PC-3 (cell line): ENCODE measurements at regions not wholly inside any gene's neighbourhood (a gene's known extent, or its start where the extent isn't known, plus 50 kb on each side); places are given as distances from the start of the nearest gene placed in this dataset.

Experiments used
- ATAC-seq: fragments of 200-7000 bp; cut with Tn5 transposase; 2 replicates; pipeline ENCODE4 v1.9.1; 2020; ENCODE audit warnings: mild to moderate bottlenecking, moderate library complexity
- BruUV-seq: library from RNA; stranded (reverse); fragments of 400-500 nt; replicated peaks from 2 replicates; lab custom pipeline; 2021; lab: Mats Ljungman, UMichigan
- CTCF ChIA-PET: fragments of 300-600 bp; sonication (Branson Sonifier 250); formaldehyde crosslinking; loops from one replicate; lab custom pipeline; 2022; ENCODE audit warnings: antibody characterized with exemption; lab: Charles Lee
- POLR2A ChIA-PET: fragments of 300-600 bp; sonication (Branson Sonifier 250); formaldehyde crosslinking; loops from one replicate; lab custom pipeline; 2022; ENCODE audit warnings: antibody characterized with exemption; ENCODE audit not compliant: unreplicated experiment; lab: Charles Lee
- DNase-seq: peaks from one replicate; pipeline ENCODE4 v3.0.0-alpha.2; 2015
- H2AFZ ChIP-seq: fragments of 300-600 bp; sonication (generic); 2 replicates; pipeline ENCODE4 v1.6.0; 2016; ENCODE audit warnings: antibody characterized with exemption, low read length
- H3F3A ChIP-seq: fragments of 300-600 bp; sonication (generic); one replicate; pipeline ENCODE4 v1.6.0; 2017; ENCODE audit warnings: antibody characterized with exemption, low read length, control low read depth, mild to moderate bottlenecking; ENCODE audit not compliant: unreplicated experiment
- H3K27ac ChIP-seq: fragments of 300-600 bp; sonication (generic); 2 replicates; pipeline ENCODE4 v1.5.1; 2016; ENCODE audit warnings: mild to moderate bottlenecking, low read length
- H3K27me3 ChIP-seq: fragments of 300-600 bp; sonication (generic); 2 replicates; pipeline ENCODE4 v1.6.1; 2016; ENCODE audit warnings: low read length, mixed read lengths
- H3K36me3 ChIP-seq: fragments of 300-600 bp; sonication (generic); 2 replicates; pipeline ENCODE4 v1.6.1; 2016; ENCODE audit warnings: low read depth, mixed run types, low read length, mixed read lengths
- H3K4me1 ChIP-seq: fragments of 300-600 bp; sonication (generic); 2 replicates; pipeline ENCODE4 v1.5.1; 2016; ENCODE audit warnings: low read length; ENCODE audit not compliant: insufficient read depth
- H3K4me2 ChIP-seq: fragments of 300-600 bp; sonication (generic); 2 replicates; pipeline ENCODE4 v1.6.0; 2016; ENCODE audit warnings: low read length
- H3K4me3 ChIP-seq: fragments of 300-600 bp; sonication (generic); 2 replicates; pipeline ENCODE4 v1.5.1; 2016; ENCODE audit warnings: mild to moderate bottlenecking, low read length, mixed read lengths
- H3K79me2 ChIP-seq: fragments of 300-600 bp; sonication (generic); 2 replicates; pipeline ENCODE4 v1.6.1; 2017; ENCODE audit warnings: low read length, mixed read lengths
- H3K9ac ChIP-seq: fragments of 300-600 bp; sonication (generic); 2 replicates; pipeline ENCODE4 v1.6.0; 2016; ENCODE audit warnings: mild to moderate bottlenecking, low read length
- H3K9me2 ChIP-seq: fragments of 300-600 bp; sonication (generic); replicated peaks from 2 replicates; pipeline ENCODE4 v1.6.1; 2016; ENCODE audit warnings: mixed run types, low read length, mixed read lengths
- H3K9me3 ChIP-seq: fragments of 300-600 bp; sonication (generic); 2 replicates; pipeline ENCODE4 v1.6.1; 2016; ENCODE audit warnings: low read length, mixed read lengths
- H4K20me1 ChIP-seq: fragments of 300-600 bp; sonication (generic); 2 replicates; pipeline ENCODE4 v1.6.1; 2016; ENCODE audit warnings: low read length, mixed read lengths
- EZH2 ChIP-seq: fragments of 300-600 bp; sonication (generic); IDR thresholded peaks from one replicate; pipeline ENCODE4 v1.6.1; 2017; ENCODE audit warnings: antibody characterized with exemption, mild to moderate bottlenecking, low read length; ENCODE audit not compliant: unreplicated experiment
- EZH2phosphoT487 ChIP-seq: fragments of 300-600 bp; sonication (generic); IDR thresholded peaks from 2 replicates; pipeline ENCODE4 v1.6.1; 2018; ENCODE audit warnings: mild to moderate bottlenecking, antibody characterized with exemption, low read length, borderline replicate concordance
- intact Hi-C: fragments of 100-400 bp; cut with micrococcal nuclease; formaldehyde crosslinking; loops from 2 replicates; pipeline ENCODE4 v1.9.0; 2023
- TF ChIP-seq, protein P1 (sequence below): fragments of 300-600 bp; sonication (generic); conservative IDR thresholded peaks from 2 replicates; pipeline ENCODE4 v1.5.1; 2017; ENCODE audit warnings: antibody characterized with exemption, low read depth, mild to moderate bottlenecking, low read length

GRCh38 chr9:135269912-135270830, 182.7 kb downstream of the OLFM1 start:
- POLR2A ChIA-PET: no interaction called here
- Histone ChIP-seq H2AFZ (no peak overlapping the region), H3K9ac (no peak overlapping the region), H3K27ac (no peak overlapping the region), H3K4me1 (no peaks in the 10 kb centered on the region), H4K20me1 (no peaks in the 10 kb centered on the region), H3K9me2 (no peaks in the 10 kb centered on the region), H3K4me2 (no peak overlapping the region), H3K27me3 (peaks cover 40% of the 10 kb centered on the region), H3K9me3 (no peaks in the 10 kb centered on the region), H3F3A (no peaks in the 10 kb centered on the region), H3K36me3 (no peaks in the 10 kb centered on the region), H3K79me2 (no peaks in the 10 kb centered on the region), H3K4me3 (no peak overlapping the region)
- intact Hi-C loops: no loop called here
- CTCF ChIA-PET: no interaction called here
- no peak for ATAC-seq
- BruUV-seq: no TSS peak
- DNase-seq: no peak
- TF ChIP-seq EZH2phosphoT487: no peak
- TF ChIP-seq, protein P1, sequence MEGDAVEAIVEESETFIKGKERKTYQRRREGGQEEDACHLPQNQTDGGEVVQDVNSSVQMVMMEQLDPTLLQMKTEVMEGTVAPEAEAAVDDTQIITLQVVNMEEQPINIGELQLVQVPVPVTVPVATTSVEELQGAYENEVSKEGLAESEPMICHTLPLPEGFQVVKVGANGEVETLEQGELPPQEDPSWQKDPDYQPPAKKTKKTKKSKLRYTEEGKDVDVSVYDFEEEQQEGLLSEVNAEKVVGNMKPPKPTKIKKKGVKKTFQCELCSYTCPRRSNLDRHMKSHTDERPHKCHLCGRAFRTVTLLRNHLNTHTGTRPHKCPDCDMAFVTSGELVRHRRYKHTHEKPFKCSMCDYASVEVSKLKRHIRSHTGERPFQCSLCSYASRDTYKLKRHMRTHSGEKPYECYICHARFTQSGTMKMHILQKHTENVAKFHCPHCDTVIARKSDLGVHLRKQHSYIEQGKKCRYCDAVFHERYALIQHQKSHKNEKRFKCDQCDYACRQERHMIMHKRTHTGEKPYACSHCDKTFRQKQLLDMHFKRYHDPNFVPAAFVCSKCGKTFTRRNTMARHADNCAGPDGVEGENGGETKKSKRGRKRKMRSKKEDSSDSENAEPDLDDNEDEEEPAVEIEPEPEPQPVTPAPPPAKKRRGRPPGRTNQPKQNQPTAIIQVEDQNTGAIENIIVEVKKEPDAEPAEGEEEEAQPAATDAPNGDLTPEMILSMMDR: no peak
- no peak for TF ChIP-seq EZH2

GRCh38 chr9:135271425-135271824, 184.0 kb downstream of the OLFM1 start:
- no peaks in the 10 kb centered on the region for H3K36me3 ChIP-seq
- H3K4me2 ChIP-seq: no peak overlapping the region
- no peaks in the 10 kb centered on the region for H3K9me3 ChIP-seq
- H3F3A ChIP-seq: no peaks in the 10 kb centered on the region
- no peaks in the 10 kb centered on the region for H3K79me2 ChIP-seq
- no peaks in the 10 kb centered on the region for H3K9me2 ChIP-seq
- H3K4me1 ChIP-seq: no peaks in the 10 kb centered on the region
- ChIA-PET CTCF (no interaction called here), POLR2A (no interaction called here)
- no peaks in the 10 kb centered on the region for H4K20me1 ChIP-seq
- TF ChIP-seq EZH2: no peak
- TF ChIP-seq EZH2phosphoT487: no peak
- TF ChIP-seq, protein P1: no peak
- no peak overlapping the region for H3K9ac ChIP-seq
- ATAC-seq (no peak), DNase-seq (no peak)
- no peak overlapping the region for H2AFZ ChIP-seq
- H3K27me3 ChIP-seq: peaks cover 28% of the 10 kb centered on the region
- intact Hi-C loops: no loop called here
- H3K27ac ChIP-seq: no peak overlapping the region
- no peak overlapping the region for H3K4me3 ChIP-seq
- no TSS peak for BruUV-seq

- no peak for TF ChIP-seq EZH2
- no peak for TF ChIP-seq EZH2phosphoT487
- TF ChIP-seq, protein P1: no peak
- Histone ChIP-seq H3F3A (no peaks in the 10 kb centered on the region), H3K4me2 (no peak overlapping the region), H4K20me1 (no peaks in the 10 kb centered on the region), H3K79me2 (no peaks in the 10 kb centered on the region), H3K9me3 (no peaks in the 10 kb centered on the region), H3K27ac (no peak overlapping the region), H3K4me3 (no peak overlapping the region), H3K4me1 (no peaks in the 10 kb centered on the region), H3K9me2 (no peaks in the 10 kb centered on the region), H3K27me3 (peaks cover 16% of the 10 kb centered on the region), H2AFZ (no peak overlapping the region), H3K36me3 (no peaks in the 10 kb centered on the region), H3K9ac (no peak overlapping the region)
- ChIA-PET CTCF (no interaction called here), POLR2A (no interaction called here)
- ATAC-seq (no peak), DNase-seq (no peak)
- intact Hi-C loops: no loop called here
- no TSS peak for BruUV-seq
Measured at GRCh38 chr9:135272608-135273007, 185.1 kb downstream of the OLFM1 start.
